H1 (cell line): ENCODE measurements at regions not wholly inside any gene's neighbourhood (a gene's known extent, or its start where the extent isn't known, plus 50 kb on each side); places are given as distances from the start of the nearest gene placed in this dataset.

Experiments used
- CTCF ChIA-PET: fragments of 300-600 bp; sonication (Branson Sonifier 250); formaldehyde crosslinking; loops from one replicate; lab custom pipeline; 2021; ENCODE audit not compliant: partially characterized antibody; lab: Charles Lee
- POLR2A ChIA-PET: fragments of 300-600 bp; sonication (Branson Sonifier 250); formaldehyde crosslinking; loops from one replicate; lab custom pipeline; 2021; ENCODE audit warnings: inconsistent platforms; ENCODE audit not compliant: partially characterized antibody; lab: Charles Lee
- DNase-seq, 2 experiments: peaks; one replicate each; pipeline versions ENCODE4 v3.0.0 to v3.0.0-alpha.2; 2010 to 2022; ENCODE audit warnings: low spot score in 2 of 2, low read depth in 1 of 2, mixed read lengths in 1 of 2
- FAIRE-seq: peaks from 2 replicates; lab custom pipeline; 2011; peaks lifted over from hg19 to GRCh38; lab: Jason Lieb, UNC
- H2AFZ ChIP-seq: 2 replicates; pipeline ENCODE4 v1.8.1; 2012; ENCODE audit warnings: low read length, inconsistent platforms
- H2AK5ac ChIP-seq: 2 replicates; pipeline ENCODE4 v1.6.1; 2013; ENCODE audit warnings: low read depth, low read length
- H2BK120ac ChIP-seq: replicated peaks from 2 replicates; pipeline ENCODE3; 2013; ENCODE audit warnings: low read depth, low read length, inconsistent platforms
- H2BK12ac ChIP-seq: 2 replicates; pipeline ENCODE4 v1.6.1; 2013; ENCODE audit warnings: low read depth, low read length
- H2BK15ac ChIP-seq: 2 replicates; pipeline ENCODE4 v1.6.1; 2013; ENCODE audit warnings: low read length
- H2BK20ac ChIP-seq: 2 replicates; pipeline ENCODE4 v1.6.1; 2013; ENCODE audit warnings: low read length
- H2BK5ac ChIP-seq: 2 replicates; pipeline ENCODE4 v1.6.1; 2013; ENCODE audit warnings: low read depth, low read length
- H3K14ac ChIP-seq: 2 replicates; pipeline ENCODE4 v1.6.1; 2013; ENCODE audit warnings: inconsistent platforms; ENCODE audit not compliant: insufficient read length
- H3K18ac ChIP-seq: 2 replicates; pipeline ENCODE4 v1.6.1; 2013; ENCODE audit warnings: low read length; ENCODE audit errors: extremely low read depth
- H3K23ac ChIP-seq: 2 replicates; pipeline ENCODE4 v1.6.1; 2013; ENCODE audit warnings: inconsistent platforms; ENCODE audit not compliant: insufficient read length
- H3K23me2 ChIP-seq: 2 replicates; pipeline ENCODE4 v1.6.1; 2013; ENCODE audit warnings: low read depth, low read length
- H3K27ac ChIP-seq: 2 replicates; pipeline ENCODE4 v1.6.1; 2011; ENCODE audit warnings: low read depth, low read length, inconsistent platforms
- H3K27me3 ChIP-seq, 4 experiments: replicated peaks in 1 of 4; 1 replicate in 1 of 4; 2 replicates in 3 of 4; pipeline versions ENCODE4 v1.6.1 to v1.8.1; 2011 to 2013; ENCODE audit warnings: low read length in 3 of 4, mild to moderate bottlenecking in 3 of 4, inconsistent platforms in 2 of 4, mixed read lengths in 2 of 4, moderate library complexity in 1 of 4; ENCODE audit not compliant: control insufficient read depth in 3 of 4, insufficient read depth in 3 of 4; ENCODE audit errors: extremely low read depth in 1 of 4
- H3K36me3 ChIP-seq, 4 experiments: 2 replicates each; pipeline versions ENCODE4 v1.6.1 to v1.8.1; 2011 to 2013; ENCODE audit warnings: mild to moderate bottlenecking in 4 of 4, low read length in 3 of 4, moderate library complexity in 2 of 4, control low read depth in 1 of 4, inconsistent platforms in 1 of 4; ENCODE audit not compliant: insufficient read depth in 4 of 4, control insufficient read depth in 2 of 4
- H3K4ac ChIP-seq: replicated peaks from 2 replicates; pipeline ENCODE3; 2013; ENCODE audit warnings: low read length, low read depth, mixed read lengths, inconsistent platforms; ENCODE audit not compliant: insufficient read length
- H3K4me1 ChIP-seq, 4 experiments: replicated peaks in 1 of 4; 1 replicate in 1 of 4; 2 replicates in 3 of 4; pipeline versions ENCODE4 v1.6.1 to v1.8.1; 2011 to 2013; ENCODE audit warnings: low read length in 3 of 4, inconsistent platforms in 2 of 4, mixed read lengths in 1 of 4; ENCODE audit not compliant: insufficient read depth in 4 of 4, control insufficient read depth in 3 of 4
- H3K4me2 ChIP-seq, 2 experiments: 2 replicates each; pipeline versions ENCODE4 v1.6.1 to v1.8.1; 2011 to 2013; ENCODE audit warnings: low read depth in 2 of 2, low read length in 2 of 2, control low read depth in 1 of 2, inconsistent platforms in 1 of 2, mild to moderate bottlenecking in 1 of 2; ENCODE audit not compliant: insufficient read depth in 1 of 2
- H3K4me3 ChIP-seq, 4 experiments: fragments of 200-600, 300-600 bp in 1 of 4; sonication (generic), shearing (Covaris generic), sonication (Bioruptor Twin) in 1 of 4; 2 replicates each; pipeline versions ENCODE4 v1.5.1 to v1.8.1; 2011 to 2016; ENCODE audit warnings: low read length in 4 of 4, low read depth in 3 of 4, control low read depth in 2 of 4, inconsistent platforms in 2 of 4, mild to moderate bottlenecking in 2 of 4, mixed read lengths in 1 of 4, moderate library complexity in 1 of 4; ENCODE audit not compliant: insufficient read depth in 2 of 4; ENCODE audit errors: extremely low read depth in 1 of 4
- H3K56ac ChIP-seq: replicated peaks from 2 replicates; pipeline ENCODE3; 2013; ENCODE audit warnings: low read depth, mild to moderate bottlenecking, mixed read lengths, low read length, inconsistent platforms; ENCODE audit not compliant: insufficient read length
- H3K79me1 ChIP-seq: 2 replicates; pipeline ENCODE4 v1.6.1; 2013; ENCODE audit warnings: low read depth, low read length, control low read depth
- H3K79me2 ChIP-seq, 2 experiments: 2 replicates each; pipeline versions ENCODE4 v1.6.1 to v1.8.1; 2012 to 2013; ENCODE audit warnings: low read length in 2 of 2, mild to moderate bottlenecking in 2 of 2, inconsistent platforms in 1 of 2; ENCODE audit not compliant: insufficient read depth in 2 of 2, control insufficient read depth in 1 of 2
- H3K9ac ChIP-seq, 4 experiments: replicated peaks in 1 of 4; 1 replicate in 1 of 4; 2 replicates in 3 of 4; pipeline versions ENCODE4 v1.6.1 to v1.8.1; 2011 to 2013; ENCODE audit warnings: low read depth in 3 of 4, low read length in 3 of 4, control low read depth in 2 of 4, mild to moderate bottlenecking in 2 of 4, moderate library complexity in 2 of 4, inconsistent platforms in 1 of 4; ENCODE audit errors: extremely low read depth in 1 of 4
- H3K9me3 ChIP-seq, 2 experiments: 2 replicates each; pipeline versions ENCODE4 v1.6.1 to v1.8.1; 2012 to 2013; ENCODE audit warnings: mild to moderate bottlenecking in 2 of 2, moderate library complexity in 2 of 2, control low read depth in 1 of 2, inconsistent platforms in 1 of 2, low read depth in 1 of 2, low read length in 1 of 2, mixed read lengths in 1 of 2; ENCODE audit not compliant: insufficient read depth in 2 of 2
- H4K20me1 ChIP-seq, 2 experiments: replicated peaks in 1 of 2; 2 replicates each; pipeline versions ENCODE3 to v1.8.1; 2011 to 2013; ENCODE audit warnings: inconsistent platforms in 2 of 2, low read length in 2 of 2, mild to moderate bottlenecking in 1 of 2; ENCODE audit not compliant: insufficient read depth in 2 of 2, control insufficient read depth in 1 of 2
- H4K5ac ChIP-seq: 2 replicates; pipeline ENCODE4 v1.6.1; 2013; ENCODE audit warnings: low read length, low read depth, mixed read lengths, inconsistent platforms; ENCODE audit not compliant: insufficient read length
- H4K8ac ChIP-seq: 2 replicates; pipeline ENCODE4 v1.8.0; 2013; ENCODE audit warnings: mild to moderate bottlenecking, moderate library complexity, low read length, inconsistent platforms; ENCODE audit not compliant: insufficient read depth; ENCODE audit errors: extremely low read depth
- H4K91ac ChIP-seq: replicated peaks from 2 replicates; pipeline ENCODE3; 2013; ENCODE audit warnings: low read length, mixed read lengths, inconsistent platforms; ENCODE audit not compliant: insufficient read length
- TF ChIP-seq, protein P1 (sequence below): fragments of 300-600 bp; sonication (generic); IDR thresholded peaks from 2 replicates; pipeline ENCODE4 v1.7.1; 2012; ENCODE audit warnings: low read length, moderate library complexity, mild to moderate bottlenecking, inconsistent platforms; ENCODE audit not compliant: insufficient replicate concordance

DNA sequence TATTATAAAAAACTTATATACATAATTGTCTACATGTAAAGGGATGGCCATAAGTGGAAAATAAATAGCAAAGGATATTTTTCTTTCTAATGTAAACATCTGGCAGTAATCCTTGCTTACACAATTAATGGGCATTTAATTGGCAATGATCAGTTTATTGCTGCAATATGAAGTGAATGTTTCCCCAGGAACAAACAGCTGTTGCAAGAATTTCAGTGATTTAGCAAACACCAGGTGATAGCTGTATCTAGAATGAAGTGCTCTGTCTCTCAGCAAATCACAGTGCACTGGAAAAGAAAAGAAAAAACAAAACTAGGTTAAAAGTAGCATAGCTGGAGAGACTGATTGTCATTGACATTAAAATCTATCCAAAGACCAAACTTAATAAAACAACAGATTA, 594.5 kb upstream of the ARRDC3 start:
- Histone ChIP-seq H3K9me3 (no peaks in the 10 kb centered on the region), H2BK120ac (no peak overlapping the region), H3K14ac (no peak overlapping the region), H3K79me1 (no peaks in the 10 kb centered on the region), H3K79me2 (no peaks in the 10 kb centered on the region), H2BK15ac (no peak overlapping the region), H3K18ac (no peak overlapping the region), H2BK5ac (no peak overlapping the region), H3K27me3 (no peaks in the 10 kb centered on the region), H3K23me2 (no peaks in the 10 kb centered on the region), H2AFZ (no peak overlapping the region), H3K4me3 (no peak overlapping the region)
- FAIRE-seq: no peak
- TF ChIP-seq, protein P1, sequence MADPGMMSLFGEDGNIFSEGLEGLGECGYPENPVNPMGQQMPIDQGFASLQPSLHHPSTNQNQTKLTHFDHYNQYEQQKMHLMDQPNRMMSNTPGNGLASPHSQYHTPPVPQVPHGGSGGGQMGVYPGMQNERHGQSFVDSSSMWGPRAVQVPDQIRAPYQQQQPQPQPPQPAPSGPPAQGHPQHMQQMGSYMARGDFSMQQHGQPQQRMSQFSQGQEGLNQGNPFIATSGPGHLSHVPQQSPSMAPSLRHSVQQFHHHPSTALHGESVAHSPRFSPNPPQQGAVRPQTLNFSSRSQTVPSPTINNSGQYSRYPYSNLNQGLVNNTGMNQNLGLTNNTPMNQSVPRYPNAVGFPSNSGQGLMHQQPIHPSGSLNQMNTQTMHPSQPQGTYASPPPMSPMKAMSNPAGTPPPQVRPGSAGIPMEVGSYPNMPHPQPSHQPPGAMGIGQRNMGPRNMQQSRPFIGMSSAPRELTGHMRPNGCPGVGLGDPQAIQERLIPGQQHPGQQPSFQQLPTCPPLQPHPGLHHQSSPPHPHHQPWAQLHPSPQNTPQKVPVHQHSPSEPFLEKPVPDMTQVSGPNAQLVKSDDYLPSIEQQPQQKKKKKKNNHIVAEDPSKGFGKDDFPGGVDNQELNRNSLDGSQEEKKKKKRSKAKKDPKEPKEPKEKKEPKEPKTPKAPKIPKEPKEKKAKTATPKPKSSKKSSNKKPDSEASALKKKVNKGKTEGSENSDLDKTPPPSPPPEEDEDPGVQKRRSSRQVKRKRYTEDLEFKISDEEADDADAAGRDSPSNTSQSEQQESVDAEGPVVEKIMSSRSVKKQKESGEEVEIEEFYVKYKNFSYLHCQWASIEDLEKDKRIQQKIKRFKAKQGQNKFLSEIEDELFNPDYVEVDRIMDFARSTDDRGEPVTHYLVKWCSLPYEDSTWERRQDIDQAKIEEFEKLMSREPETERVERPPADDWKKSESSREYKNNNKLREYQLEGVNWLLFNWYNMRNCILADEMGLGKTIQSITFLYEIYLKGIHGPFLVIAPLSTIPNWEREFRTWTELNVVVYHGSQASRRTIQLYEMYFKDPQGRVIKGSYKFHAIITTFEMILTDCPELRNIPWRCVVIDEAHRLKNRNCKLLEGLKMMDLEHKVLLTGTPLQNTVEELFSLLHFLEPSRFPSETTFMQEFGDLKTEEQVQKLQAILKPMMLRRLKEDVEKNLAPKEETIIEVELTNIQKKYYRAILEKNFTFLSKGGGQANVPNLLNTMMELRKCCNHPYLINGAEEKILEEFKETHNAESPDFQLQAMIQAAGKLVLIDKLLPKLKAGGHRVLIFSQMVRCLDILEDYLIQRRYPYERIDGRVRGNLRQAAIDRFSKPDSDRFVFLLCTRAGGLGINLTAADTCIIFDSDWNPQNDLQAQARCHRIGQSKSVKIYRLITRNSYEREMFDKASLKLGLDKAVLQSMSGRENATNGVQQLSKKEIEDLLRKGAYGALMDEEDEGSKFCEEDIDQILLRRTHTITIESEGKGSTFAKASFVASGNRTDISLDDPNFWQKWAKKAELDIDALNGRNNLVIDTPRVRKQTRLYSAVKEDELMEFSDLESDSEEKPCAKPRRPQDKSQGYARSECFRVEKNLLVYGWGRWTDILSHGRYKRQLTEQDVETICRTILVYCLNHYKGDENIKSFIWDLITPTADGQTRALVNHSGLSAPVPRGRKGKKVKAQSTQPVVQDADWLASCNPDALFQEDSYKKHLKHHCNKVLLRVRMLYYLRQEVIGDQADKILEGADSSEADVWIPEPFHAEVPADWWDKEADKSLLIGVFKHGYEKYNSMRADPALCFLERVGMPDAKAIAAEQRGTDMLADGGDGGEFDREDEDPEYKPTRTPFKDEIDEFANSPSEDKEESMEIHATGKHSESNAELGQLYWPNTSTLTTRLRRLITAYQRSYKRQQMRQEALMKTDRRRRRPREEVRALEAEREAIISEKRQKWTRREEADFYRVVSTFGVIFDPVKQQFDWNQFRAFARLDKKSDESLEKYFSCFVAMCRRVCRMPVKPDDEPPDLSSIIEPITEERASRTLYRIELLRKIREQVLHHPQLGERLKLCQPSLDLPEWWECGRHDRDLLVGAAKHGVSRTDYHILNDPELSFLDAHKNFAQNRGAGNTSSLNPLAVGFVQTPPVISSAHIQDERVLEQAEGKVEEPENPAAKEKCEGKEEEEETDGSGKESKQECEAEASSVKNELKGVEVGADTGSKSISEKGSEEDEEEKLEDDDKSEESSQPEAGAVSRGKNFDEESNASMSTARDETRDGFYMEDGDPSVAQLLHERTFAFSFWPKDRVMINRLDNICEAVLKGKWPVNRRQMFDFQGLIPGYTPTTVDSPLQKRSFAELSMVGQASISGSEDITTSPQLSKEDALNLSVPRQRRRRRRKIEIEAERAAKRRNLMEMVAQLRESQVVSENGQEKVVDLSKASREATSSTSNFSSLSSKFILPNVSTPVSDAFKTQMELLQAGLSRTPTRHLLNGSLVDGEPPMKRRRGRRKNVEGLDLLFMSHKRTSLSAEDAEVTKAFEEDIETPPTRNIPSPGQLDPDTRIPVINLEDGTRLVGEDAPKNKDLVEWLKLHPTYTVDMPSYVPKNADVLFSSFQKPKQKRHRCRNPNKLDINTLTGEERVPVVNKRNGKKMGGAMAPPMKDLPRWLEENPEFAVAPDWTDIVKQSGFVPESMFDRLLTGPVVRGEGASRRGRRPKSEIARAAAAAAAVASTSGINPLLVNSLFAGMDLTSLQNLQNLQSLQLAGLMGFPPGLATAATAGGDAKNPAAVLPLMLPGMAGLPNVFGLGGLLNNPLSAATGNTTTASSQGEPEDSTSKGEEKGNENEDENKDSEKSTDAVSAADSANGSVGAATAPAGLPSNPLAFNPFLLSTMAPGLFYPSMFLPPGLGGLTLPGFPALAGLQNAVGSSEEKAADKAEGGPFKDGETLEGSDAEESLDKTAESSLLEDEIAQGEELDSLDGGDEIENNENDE: no peak
- TF ChIP-seq, all 59 proteins: peak for 0
- POLR2A ChIA-PET: no interaction called here
- Histone ChIP-seq H4K5ac (no peak overlapping the region), H2BK20ac (no peak overlapping the region), H3K4me1 (peaks cover 0 to 10% (median 2%) of the 10 kb centered on the region in 4 experiments; a peak in 2 of 7 replicates), H3K4me2 (no peak overlapping the region), H4K91ac (no peak overlapping the region), H3K27ac (no peak overlapping the region), H2AK5ac (no peak overlapping the region), H3K4ac (no peak overlapping the region), H3K56ac (no peak overlapping the region), H3K9ac (no peak overlapping the region), H4K8ac (no peak overlapping the region), H4K20me1 (no peaks in the 10 kb centered on the region), H2BK12ac (no peak overlapping the region), H3K23ac (no peak overlapping the region), H3K36me3 (no peaks in the 10 kb centered on the region)
- CTCF ChIA-PET: no interaction called here
- no peak for DNase-seq
